ENCODE measurements at regions not wholly inside any gene's neighbourhood (a gene's known extent, or its start where the extent isn't known, plus 50 kb on each side); places are given as distances from the start of the nearest gene placed in this dataset.
"Not testable (repeated sequence)": the region's sequence is repeated elsewhere in the genome, so short reads cannot be mapped to it uniquely, and the experiment has no call there.

- ATAC-seq, result no peak
- H3K9me3 ChIP-seq (ENCODE audit: control insufficient read depth, insufficient read depth, low read depth, low read length), result no peaks in the 10 kb centered on the region
- ChIA-PET CTCF (interaction anchor here (0.5 to 1.0 kb wide), 3 partner anchors 70 to 1643 kb away, joined by 3 read pairs; no protein-coding TSS in a partner anchor), POLR2A (no interaction called here)
- no peak overlapping the region for H3K4me3 ChIP-seq (ENCODE audit: low read depth in 2 of 2, low read length in 2 of 2)
- no peak for DNase-seq (ENCODE audit: low read depth, low spot score)
- BruUV-seq (replicated peaks), result no TSS peak
- TF ChIP-seq TCF7L2 (IDR thresholded peaks at IDR 0.05; ENCODE audit: low read depth, low read length) (no peak), CTCF (IDR thresholded peaks at IDR 0.05) (no peak), SIN3A (IDR thresholded peaks at IDR 0.05; ENCODE audit: borderline replicate concordance, insufficient read depth, low read depth, low read length) (no peak), POLR2AphosphoS5 (IDR thresholded peaks at IDR 0.05; ENCODE audit: low read depth, low read length) (no peak), REST (IDR thresholded peaks at IDR 0.05; ENCODE audit: insufficient read depth in 1 of 2, low read depth in 2 of 2, low read length in 1 of 2) (no peak)
- no peaks in the 10 kb centered on the region for H3K36me3 ChIP-seq (ENCODE audit: control insufficient read depth, insufficient read depth, low read length)
- 0 out of 2 replicates have a peak, but pooled peaks cover 5% of the 10 kb centered on the region for H3K4me1 ChIP-seq (ENCODE audit: control insufficient read depth, insufficient read depth, low read length)
- H3K27ac ChIP-seq (ENCODE audit: low read length), result no peak overlapping the region
- intact Hi-C loops (cut with micrococcal nuclease; ENCODE audit: unreplicated experiment), result loop anchor here (1.0 kb wide), 1 partner anchor 232 kb away; no protein-coding TSS in a partner anchor
- H3K27me3 ChIP-seq (ENCODE audit: control insufficient read depth, insufficient read depth, low read length), result no peaks in the 10 kb centered on the region
- in situ Hi-C loops (cut with HindIII; ENCODE audit: low pct_unique_long_range_greater_than_20kb, low sequenced_read_pairs), result no loop called here
Observed at GRCh38 chr5:18466731-18467130, 832.5 kb downstream of the TAF11L14 start.

GRCh38 chr5:18471791-18472190, 837.5 kb downstream of the TAF11L14 start:
- H3K9me3 ChIP-seq (ENCODE audit: control insufficient read depth, insufficient read depth, low read depth, low read length); H3K27ac ChIP-seq (ENCODE audit: low read length); intact Hi-C loops (cut with micrococcal nuclease; ENCODE audit: unreplicated experiment); H3K4me1 ChIP-seq (ENCODE audit: control insufficient read depth, insufficient read depth, low read length); in situ Hi-C loops (cut with HindIII; ENCODE audit: low pct_unique_long_range_greater_than_20kb, low sequenced_read_pairs); H3K27me3 ChIP-seq (ENCODE audit: control insufficient read depth, insufficient read depth, low read length); CTCF ChIA-PET; H3K36me3 ChIP-seq (ENCODE audit: control insufficient read depth, insufficient read depth, low read length); BruUV-seq (replicated peaks); POLR2A ChIA-PET; DNase-seq (ENCODE audit: low read depth, low spot score); ATAC-seq; H3K4me3 ChIP-seq (ENCODE audit: low read depth in 2 of 2, low read length in 2 of 2): not testable (repeated sequence)

- intact Hi-C loops (cut with micrococcal nuclease; ENCODE audit: unreplicated experiment), result no loop called here
- no peak; the same call in 1 of the 2 replicates for ATAC-seq
Observed at GRCh38 chr5:18483451-18483850, 849.2 kb downstream of the TAF11L14 start.

More at GRCh38 chr5:18483451-18483850, 849.2 kb downstream of the TAF11L14 start:
- Histone ChIP-seq H3K9me3 (ENCODE audit: control insufficient read depth, insufficient read depth, low read depth, low read length) (no peaks in the 10 kb centered on the region), H3K36me3 (ENCODE audit: control insufficient read depth, insufficient read depth, low read length) (no peaks in the 10 kb centered on the region; the same call in 1 of the 2 replicates), H3K27ac (ENCODE audit: low read length) (no peak overlapping the region), H3K27me3 (ENCODE audit: control insufficient read depth, insufficient read depth, low read length) (no peaks in the 10 kb centered on the region), H3K4me1 (ENCODE audit: control insufficient read depth, insufficient read depth, low read length) (peaks cover 5% of the 10 kb centered on the region; the same call in 1 of the 2 replicates), H3K4me3 (ENCODE audit: low read depth in 2 of 2, low read length in 2 of 2) (no peak overlapping the region)
- TF ChIP-seq CTCF (IDR thresholded peaks at IDR 0.05) (no peak), REST (IDR thresholded peaks at IDR 0.05; ENCODE audit: insufficient read depth in 1 of 2, low read depth in 2 of 2, low read length in 1 of 2) (no peak), SIN3A (IDR thresholded peaks at IDR 0.05; ENCODE audit: borderline replicate concordance, insufficient read depth, low read depth, low read length) (no peak), TCF7L2 (IDR thresholded peaks at IDR 0.05; ENCODE audit: low read depth, low read length) (no peak), POLR2AphosphoS5 (IDR thresholded peaks at IDR 0.05; ENCODE audit: low read depth, low read length) (no peak)
- BruUV-seq (replicated peaks), result no TSS peak
- in situ Hi-C loops (cut with HindIII; ENCODE audit: low pct_unique_long_range_greater_than_20kb, low sequenced_read_pairs), result no loop called here
- no peak for DNase-seq (ENCODE audit: low read depth, low spot score)
- ChIA-PET POLR2A (no interaction called here), CTCF (no interaction called here)
